GM18505 (cell line): ENCODE measurements at regions not wholly inside any gene's neighbourhood (a gene's known extent, or its start where the extent isn't known, plus 50 kb on each side); places are given as distances from the start of the nearest gene placed in this dataset.
"Not testable (repeated sequence)": the region's sequence is repeated elsewhere in the genome, so short reads cannot be mapped to it uniquely, and the experiment has no call there.

Experiments
- ATAC-seq: cut with Tn5 transposase; IDR thresholded peaks from one replicate; pipeline ENCODE4 v1.9.1; 2021; ENCODE audit not compliant: unreplicated experiment
- POLR2A ChIP-seq: IDR thresholded peaks from 4 replicates; pipeline ENCODE4 v1.6.1; 2011; ENCODE audit warnings: borderline replicate concordance; ENCODE audit not compliant: insufficient read depth, insufficient read length; ENCODE audit errors: extremely low read depth

GRCh38 chr18:23311351-23312121 is 141.6 kb upstream of the RIOK3 start:
- no peak for TF ChIP-seq POLR2A
- no peak for ATAC-seq

GRCh38 chr18:23313379-23313778 is 139.7 kb upstream of the RIOK3 start:
- no peak for ATAC-seq
- TF ChIP-seq POLR2A = no peak

GRCh38 chr18:23314672-23315071 is 138.4 kb upstream of the RIOK3 start:
- no peak for ATAC-seq
- TF ChIP-seq POLR2A = no peak

- ATAC-seq = no peak
- no peak for TF ChIP-seq POLR2A
Observed at GRCh38 chr18:23316316-23316715, 136.8 kb upstream of the RIOK3 start.

DNA sequence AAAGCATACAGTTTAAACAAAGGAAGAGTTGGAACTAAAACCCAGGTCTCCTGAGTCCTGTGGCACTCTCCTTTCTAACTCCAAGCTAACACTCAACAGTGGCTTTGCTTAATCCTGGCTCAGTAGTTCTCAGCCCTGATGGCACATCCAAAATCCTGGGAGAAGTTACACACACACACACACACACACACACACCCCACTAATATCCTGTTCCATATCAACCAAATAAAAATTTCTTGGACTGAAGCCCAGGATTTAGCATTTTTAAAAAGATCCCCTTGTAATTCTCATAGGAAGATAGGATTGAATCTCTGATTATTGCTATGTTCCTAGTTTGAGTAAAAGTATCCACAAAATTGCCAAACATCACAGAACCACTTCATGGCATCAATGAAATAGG is 136.1 kb upstream of the RIOK3 start:
- TF ChIP-seq POLR2A = no peak
- no peak for ATAC-seq

GRCh38 chr18:23317975-23318675 is 135.0 kb upstream of the RIOK3 start:
- ATAC-seq = no peak
- TF ChIP-seq POLR2A = no peak

DNA sequence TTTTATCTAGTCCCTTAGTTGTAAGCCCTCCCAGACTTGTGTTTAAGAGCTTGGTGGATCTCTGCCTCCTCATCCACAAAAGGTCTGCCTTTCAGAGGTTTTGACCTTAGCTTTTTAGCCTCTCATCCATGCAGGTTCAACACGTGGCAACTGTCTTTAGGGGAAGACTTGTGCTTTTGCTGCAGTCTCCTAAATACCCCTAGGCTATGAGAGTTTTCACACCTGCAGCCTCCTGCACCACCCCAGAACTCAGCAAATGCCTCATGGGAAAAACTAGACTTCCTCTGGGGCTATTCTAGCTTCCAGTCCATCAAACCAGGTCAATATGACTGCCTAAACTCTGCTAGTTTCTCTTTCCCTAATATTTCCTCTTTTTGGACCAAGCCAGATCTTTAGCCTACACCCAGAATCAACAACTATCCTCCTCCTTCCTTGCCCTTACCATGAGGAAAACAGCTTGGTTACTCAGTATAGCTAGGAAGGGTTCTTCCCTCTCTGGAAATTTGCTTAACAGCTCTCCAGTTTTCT is 132.3 kb upstream of the RIOK3 start:
- no peak for ATAC-seq
- TF ChIP-seq POLR2A = no peak

GRCh38 chr18:23321996-23322395 is 131.1 kb upstream of the RIOK3 start:
- ATAC-seq = no peak
- no peak for TF ChIP-seq POLR2A

DNA sequence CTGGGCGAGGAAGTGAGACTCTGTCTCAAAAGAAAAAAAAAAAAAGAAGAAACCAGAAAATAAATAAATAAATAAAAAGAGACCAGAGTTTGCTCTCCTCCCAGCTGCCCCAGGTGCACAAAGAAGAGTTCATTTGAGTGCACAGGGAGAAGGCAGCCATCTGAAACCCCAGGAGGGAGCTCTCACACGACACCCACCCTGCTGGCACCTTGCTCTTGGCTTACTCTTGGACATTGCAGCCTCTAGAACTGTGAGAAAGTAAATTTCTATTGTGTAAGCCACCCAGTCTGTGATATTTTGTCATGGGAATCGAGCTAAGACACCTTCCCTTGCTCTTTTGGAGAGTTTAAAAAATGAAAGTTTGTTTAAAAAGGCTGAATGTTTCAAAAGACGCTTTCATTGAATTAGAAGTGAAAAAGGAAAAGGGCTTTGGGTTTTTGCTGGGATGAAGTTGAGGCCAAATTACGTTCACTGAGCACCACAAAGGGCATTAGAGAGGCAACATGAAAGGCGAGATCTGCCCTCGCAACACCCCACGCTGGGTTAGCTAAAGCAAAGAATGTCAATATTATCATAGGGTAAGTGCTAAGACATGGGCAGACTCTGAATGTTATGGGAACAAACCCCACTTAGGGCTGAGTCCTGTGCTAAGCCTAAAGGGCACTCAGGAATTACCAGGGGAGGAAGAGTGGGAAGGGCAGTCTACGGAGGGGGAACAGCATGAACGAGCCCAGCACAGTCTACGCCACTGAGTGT is 128.9 kb upstream of the RIOK3 start:
- no peak for ATAC-seq
- no peak for TF ChIP-seq POLR2A

GRCh38 chr18:23324861-23325260 is 128.2 kb upstream of the RIOK3 start:
- no peak for TF ChIP-seq POLR2A
- no peak for ATAC-seq

DNA sequence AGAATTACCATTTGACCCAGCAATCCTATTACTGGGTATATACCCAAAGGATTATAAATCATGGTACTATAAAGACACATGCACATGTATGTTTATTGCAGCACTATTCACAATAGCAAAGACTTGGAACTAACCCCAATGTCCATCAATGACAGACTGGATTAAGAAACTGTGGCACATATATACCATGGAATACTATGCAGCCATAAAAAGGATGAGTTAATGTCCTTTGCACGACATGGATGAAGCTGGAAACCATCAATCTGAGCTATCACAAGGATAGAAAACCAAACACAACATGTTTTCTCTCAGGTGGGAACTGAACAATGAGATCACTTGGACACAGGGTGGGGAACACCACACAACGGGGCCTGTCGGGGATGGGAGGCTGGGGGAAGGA is 123.4 kb upstream of the RIOK3 start:
- ATAC-seq = not testable (repeated sequence)

DNA sequence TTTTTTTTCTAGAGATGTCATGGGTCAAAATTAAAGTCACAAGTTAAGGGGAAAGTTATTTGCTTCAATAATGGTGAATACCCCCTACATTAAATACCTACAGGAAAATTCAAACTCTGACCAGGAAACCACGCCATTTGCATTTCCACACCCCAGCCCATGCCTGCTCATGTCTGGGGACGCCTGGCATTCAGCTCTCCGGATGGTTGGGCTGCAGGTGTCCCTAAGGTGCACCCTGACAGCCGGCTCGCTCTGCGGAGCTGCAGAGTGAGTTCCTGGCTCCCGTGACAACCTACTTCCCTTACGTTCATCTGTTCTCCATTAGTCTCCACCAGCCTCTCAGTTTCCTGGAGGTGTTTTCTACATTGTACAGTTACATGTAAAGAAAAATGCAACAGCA is 122.7 kb upstream of the RIOK3 start:
- peak; percentile 75 for ATAC-seq
- TF ChIP-seq POLR2A = no peak

GRCh38 chr18:23331091-23331920 is 121.8 kb upstream of the RIOK3 start:
- no peak for ATAC-seq
- no peak for TF ChIP-seq POLR2A
